Activated CD4-positive, CD25-positive, alpha-beta regulatory T cell treated with anti-CD3 and anti-CD28 coated beads, Interleukin-2, amount 50 U/mL, for 16 hours (primary cell): ENCODE measurements at regions not wholly inside any gene's neighbourhood (a gene's known extent, or its start where the extent isn't known, plus 50 kb on each side); places are given as distances from the start of the nearest gene placed in this dataset.
"Not testable (repeated sequence)": the region's sequence is repeated elsewhere in the genome, so short reads cannot be mapped to it uniquely, and the experiment has no call there.

Experiments used
- DNase-seq: peaks from one replicate; pipeline ENCODE4 v3.0.0-alpha.2; 2020; ENCODE audit warnings: low read depth, low spot score

- no peak for DNase-seq
Observed at GRCh38 chr9:21694424-21694823, 108.0 kb upstream of the MTAP start.

DNA sequence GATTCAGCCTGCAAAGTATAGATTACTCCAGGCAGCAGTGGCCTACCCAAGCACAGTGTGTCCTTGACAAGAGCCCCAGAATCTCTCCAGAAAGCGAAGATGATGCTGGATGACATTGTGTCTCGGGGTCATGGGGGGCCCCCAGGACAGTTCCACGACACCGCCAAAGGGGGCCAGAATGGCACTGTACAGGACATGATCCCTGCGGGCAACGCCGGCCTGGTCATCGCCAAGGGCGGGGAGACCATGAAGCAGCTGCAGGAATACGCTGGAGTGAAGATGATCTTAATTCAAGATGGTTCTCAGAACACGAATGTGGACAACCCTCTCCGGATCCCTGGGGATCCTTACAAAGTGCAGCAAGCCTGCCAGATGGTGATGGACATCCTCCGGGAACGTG lies 107.0 kb upstream of the MTAP start:
- no peak for DNase-seq

DNA sequence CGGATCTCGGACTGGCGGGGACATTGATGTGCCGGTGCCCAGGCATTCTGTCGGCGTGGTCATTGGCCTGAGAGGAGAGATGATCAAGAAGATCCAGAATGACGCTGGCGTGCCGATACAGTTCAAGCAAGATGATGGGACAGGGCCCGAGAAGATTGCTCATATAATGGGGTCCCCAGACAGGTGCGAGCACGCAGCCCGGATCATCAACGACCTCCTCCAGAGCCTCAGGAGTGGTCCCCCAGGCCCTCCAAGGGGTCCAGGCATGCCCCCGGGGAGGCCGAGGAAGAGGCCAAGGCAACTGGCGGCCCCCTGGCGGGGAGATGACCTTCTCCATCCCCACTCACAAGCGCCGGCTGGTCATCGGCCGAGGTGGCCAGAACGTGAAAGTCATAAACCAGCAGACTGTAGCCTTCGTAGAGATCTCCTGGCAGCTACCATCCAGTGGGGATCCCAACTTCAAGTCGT lies 106.5 kb upstream of the MTAP start:
- DNase-seq, result no peak

DNA sequence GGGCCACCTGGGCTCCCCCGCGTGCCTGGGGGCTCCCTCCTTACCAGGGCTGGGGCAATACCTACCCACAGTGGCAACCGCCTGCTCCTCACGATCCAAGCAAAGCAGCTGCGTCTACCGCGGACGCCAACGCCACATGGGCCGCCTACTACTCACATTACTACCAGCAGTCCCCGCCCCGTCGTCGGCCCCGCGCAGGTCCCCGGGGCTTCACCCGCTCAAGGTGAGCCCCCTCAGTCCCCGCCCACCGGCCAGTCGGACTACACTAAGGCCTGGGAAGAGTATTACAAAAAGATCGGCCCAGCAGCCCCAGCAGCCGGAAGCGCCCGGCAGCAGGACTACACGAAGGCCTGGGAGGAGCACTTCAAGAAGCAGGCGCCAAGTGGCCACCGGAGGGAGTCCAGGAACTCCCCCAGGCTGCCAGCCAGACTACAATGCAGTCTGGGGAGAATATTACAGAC lies 106.0 kb upstream of the MTAP start:
- no peak for DNase-seq

DNA sequence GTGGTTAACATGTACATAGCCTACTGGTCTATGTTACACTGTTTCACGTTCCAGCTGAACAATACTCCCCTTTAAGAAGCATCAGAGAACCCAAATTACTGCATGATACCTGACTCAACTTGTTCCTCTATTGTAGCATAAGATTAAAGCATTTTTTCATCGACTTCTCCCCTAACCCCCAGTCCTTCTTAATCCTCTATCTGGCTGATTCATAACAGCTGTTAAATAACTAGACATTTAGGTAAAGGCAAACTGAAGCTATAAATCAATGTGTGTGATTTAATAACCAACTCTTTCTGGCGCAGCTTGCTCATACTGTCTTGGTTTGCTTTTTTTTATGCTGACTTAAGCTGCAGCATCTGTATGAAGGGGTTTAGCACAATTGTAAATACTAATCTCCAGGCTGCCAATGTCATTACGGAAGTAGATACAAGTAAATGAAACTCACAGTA lies 94.2 kb upstream of the MTAP start:
- no peak for DNase-seq

DNA sequence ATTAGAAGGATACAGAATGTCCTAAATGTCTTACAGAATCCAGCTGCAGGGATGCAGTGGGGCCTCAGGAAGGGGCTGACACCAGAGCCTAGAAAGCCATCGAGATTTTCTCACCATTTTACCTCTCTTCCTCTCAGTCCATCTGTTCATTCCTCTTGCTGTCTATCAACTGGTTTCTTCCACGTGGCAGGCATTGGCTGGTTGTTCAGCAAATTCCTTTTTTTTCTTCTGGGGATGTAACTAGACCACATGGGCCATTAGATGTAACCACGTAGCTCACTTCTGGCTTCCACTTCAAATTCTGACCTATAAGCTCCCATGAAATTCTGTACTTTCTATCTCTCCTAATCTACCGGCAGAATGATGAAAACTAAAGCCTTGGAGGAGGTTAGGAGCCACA lies 93.6 kb upstream of the MTAP start:
- DNase-seq, result no peak

GRCh38 chr9:21709464-21710058 lies 92.9 kb upstream of the MTAP start:
- DNase-seq, result peak; percentile 38

- DNase-seq, result no peak
Observed at GRCh38 chr9:21710548-21711191, 91.8 kb upstream of the MTAP start.

GRCh38 chr9:21711504-21711903 lies 90.9 kb upstream of the MTAP start:
- DNase-seq, result no peak

DNA sequence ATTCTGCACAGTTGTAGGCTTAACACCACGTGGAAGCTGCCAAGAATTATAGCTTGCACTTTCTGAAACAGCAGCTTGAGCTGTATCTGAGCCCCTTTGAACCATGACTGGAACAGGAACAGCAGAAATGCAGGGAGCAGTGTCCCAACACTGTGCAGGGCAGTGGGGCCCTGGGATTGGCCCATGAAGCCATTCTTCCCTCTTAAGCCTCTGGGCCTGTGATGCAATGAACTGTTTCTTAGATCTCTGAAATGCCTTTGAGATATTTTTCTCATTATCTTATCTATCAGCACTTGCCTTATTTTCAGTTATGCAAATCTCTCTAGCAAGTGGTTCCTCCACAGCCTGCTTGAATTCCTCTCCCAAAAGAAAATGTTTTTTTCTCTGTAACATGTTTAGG lies 87.0 kb upstream of the MTAP start:
- no peak for DNase-seq

GRCh38 chr9:21720758-21721157 lies 81.7 kb upstream of the MTAP start:
- no peak for DNase-seq

- not testable (repeated sequence) for DNase-seq
Observed at GRCh38 chr9:21727411-21727810, 75.0 kb upstream of the MTAP start.

DNA sequence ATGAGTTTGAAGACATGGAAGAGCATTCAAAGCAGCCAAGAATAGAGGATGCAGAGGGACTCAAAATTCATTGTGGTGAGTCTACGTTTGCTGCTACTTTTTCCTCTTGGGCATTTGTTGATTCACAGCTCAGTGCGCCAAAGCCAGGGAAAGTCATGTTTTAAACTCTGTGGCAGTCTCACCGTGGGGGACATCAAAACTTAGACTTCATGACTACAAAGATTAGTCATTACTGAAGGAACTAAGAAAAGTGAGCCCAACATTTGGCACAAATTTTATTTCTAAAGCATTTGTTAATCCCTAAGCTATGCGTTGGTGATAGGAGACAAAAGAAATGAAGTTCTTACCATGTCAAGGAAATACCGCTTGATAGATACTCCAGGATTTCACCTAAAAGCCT lies 73.7 kb upstream of the MTAP start:
- no peak for DNase-seq

DNA sequence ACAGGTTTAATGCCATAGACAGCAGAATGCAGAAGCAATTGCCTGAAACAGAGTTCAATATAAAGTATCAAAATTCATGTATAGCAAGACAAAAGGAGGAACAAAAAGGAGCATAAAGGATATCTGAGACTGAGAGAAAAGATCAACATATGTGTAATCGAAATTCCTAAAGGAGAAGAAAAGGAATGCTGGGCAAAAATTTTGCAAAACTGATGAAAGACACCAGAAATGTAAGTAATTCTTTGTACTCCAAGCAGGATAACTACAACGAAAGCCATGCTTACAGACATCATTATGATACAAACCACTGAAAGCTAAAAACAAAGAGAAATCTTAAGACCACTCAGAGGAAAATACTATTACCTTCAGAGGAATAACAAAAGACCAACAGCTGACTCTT lies 72.8 kb upstream of the MTAP start:
- no peak for DNase-seq

GRCh38 chr9:21730899-21731298 lies 71.5 kb upstream of the MTAP start:
- DNase-seq, result no peak

DNA sequence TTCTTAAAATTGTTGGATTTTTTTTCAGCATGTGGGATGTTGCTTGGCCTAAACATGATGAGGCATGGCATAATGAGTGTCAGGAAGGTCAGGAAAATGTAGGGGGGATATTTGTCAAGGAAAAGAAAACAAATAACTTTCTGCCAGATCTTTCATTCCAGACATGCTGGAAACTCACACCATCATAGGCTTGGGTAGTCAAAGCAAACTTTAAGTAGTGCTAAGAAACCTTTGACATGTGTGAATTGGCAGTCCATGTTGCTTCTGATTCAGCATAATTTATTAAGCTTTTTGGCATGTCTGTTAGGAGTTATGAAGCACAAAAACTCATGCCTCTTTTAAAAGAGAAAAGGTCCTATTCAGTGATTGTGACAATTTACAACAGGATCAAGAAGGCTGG lies 61.3 kb upstream of the MTAP start:
- DNase-seq, result no peak

GRCh38 chr9:21744320-21744719 lies 58.1 kb upstream of the MTAP start:
- no peak for DNase-seq

GRCh38 chr9:21744841-21745240 lies 57.6 kb upstream of the MTAP start:
- no peak for DNase-seq

- DNase-seq, result no peak
Observed at GRCh38 chr9:21746550-21746949, 55.9 kb upstream of the MTAP start.

GRCh38 chr9:21747175-21747574 lies 55.3 kb upstream of the MTAP start:
- no peak for DNase-seq

GRCh38 chr9:21750021-21750735 lies 52.3 kb upstream of the MTAP start:
- no peak for DNase-seq

- DNase-seq, result no peak
Observed at GRCh38 chr9:21751998-21752397, 50.4 kb upstream of the MTAP start.
